H1 (cell line): ENCODE measurements at regions not wholly inside any gene's neighbourhood (a gene's known extent, or its start where the extent isn't known, plus 50 kb on each side); places are given as distances from the start of the nearest gene placed in this dataset.

Experiments
- CHD7 ChIP-seq: fragments of 300-600 bp; sonication (generic); IDR thresholded peaks from 2 replicates; pipeline ENCODE4 v1.7.1; 2012; ENCODE audit warnings: low read length, moderate library complexity, mild to moderate bottlenecking, inconsistent platforms; ENCODE audit not compliant: insufficient replicate concordance
- EZH2 ChIP-seq: fragments of 200-600 bp; sonication (generic); IDR thresholded peaks from 2 replicates; pipeline ENCODE4 v1.7.1; 2012; ENCODE audit warnings: low read depth, mild to moderate bottlenecking, moderate library complexity, low read length, inconsistent platforms; ENCODE audit not compliant: severe bottlenecking

- TF ChIP-seq CHD7 (no peak), EZH2 (no peak)
Observed at GRCh38 chr14:48628870-48629269, 953.5 kb upstream of the MDGA2 start (continued).
